ENCODE measurements at regions not wholly inside any gene's neighbourhood (a gene's known extent, or its start where the extent isn't known, plus 50 kb on each side); places are given as distances from the start of the nearest gene placed in this dataset.

- H3K9ac ChIP-seq (ENCODE audit: low read length): no peak overlapping the region
- intact Hi-C loops (cut with micrococcal nuclease): no loop called here
Observed at GRCh38 chr9:85368781-85369180, 373.0 kb downstream of the AGTPBP1 start.

GRCh38 chr9:85359161-85359560, 382.6 kb downstream of the AGTPBP1 start:
- no peak overlapping the region for H3K27ac ChIP-seq (ENCODE audit: low read length in 2 of 2)
- H3K4me2 ChIP-seq (replicated peaks; ENCODE audit: low read depth, low read length, poor library complexity, severe bottlenecking): no peak overlapping the region
- no peak overlapping the region for H3K4me3 ChIP-seq (ENCODE audit: control extremely low read depth in 1 of 5, extremely low read depth in 1 of 5, insufficient read depth in 1 of 5, low read depth in 2 of 5, low read length in 4 of 5)
- no peaks in the 10 kb centered on the region for H3K79me2 ChIP-seq (ENCODE audit: control insufficient read depth, insufficient read depth, low read length)
- DNase-seq: no peak
- CTCF ChIA-PET: no interaction called here
- no peaks in the 10 kb centered on the region for H4K20me1 ChIP-seq (ENCODE audit: control insufficient read depth, insufficient read depth, low read length, poor library complexity, severe bottlenecking)
- no peak overlapping the region for H2AFZ ChIP-seq (ENCODE audit: insufficient read depth, low read depth, low read length, poor library complexity, severe bottlenecking)
- Mint-ChIP-seq H3K4me3 (no peak overlapping the region), H3K4me1 (no peaks in the 10 kb centered on the region), H3K27ac (no peak overlapping the region), H3K9me3 (ENCODE audit: insufficient read depth) (no peaks in the 10 kb centered on the region), H3K27me3 (no peaks in the 10 kb centered on the region)
- H3K36me3 ChIP-seq (replicated peaks in 1 of 2; ENCODE audit: control extremely low read depth in 1 of 2, control insufficient read depth in 1 of 2, extremely low read depth in 1 of 2, insufficient read depth in 2 of 2, low read length in 1 of 2): no peaks in the 10 kb centered on the region
- 97% methylated on average over 5 of the region's 5 CpGs for WGBS (ENCODE audit: insufficient coverage)
- TF ChIP-seq CTCF (IDR thresholded peaks at IDR 0.05) (no peak), EZH2 (IDR thresholded peaks at IDR 0.05; ENCODE audit: borderline replicate concordance, insufficient read depth, low read depth, low read length, poor library complexity, severe bottlenecking) (no peak)
- H3K27me3 ChIP-seq (replicated peaks in 1 of 4; ENCODE audit: control extremely low read depth in 1 of 4, control insufficient read depth in 3 of 4, insufficient read depth in 4 of 4, low read length in 3 of 4): no peaks in the 10 kb centered on the region
- ATAC-seq (ENCODE audit: low read depth): no peak
- POLR2A ChIA-PET: no interaction called here
- no peak overlapping the region for H3K9ac ChIP-seq (ENCODE audit: low read length)
- peaks cover 0 to 5% (median 0%) of the 10 kb centered on the region in 3 donors for H3K9me3 ChIP-seq (ENCODE audit: control extremely low read depth in 1 of 3, control insufficient read depth in 2 of 3, insufficient read depth in 1 of 3, low read length in 2 of 3)
- no peaks in the 10 kb centered on the region for H3K4me1 ChIP-seq (ENCODE audit: control insufficient read depth in 2 of 2, insufficient read depth in 2 of 2, low read length in 2 of 2)
- intact Hi-C loops (cut with micrococcal nuclease): no loop called here

More at GRCh38 chr9:85368781-85369180, 373.0 kb downstream of the AGTPBP1 start:
- H3K79me2 ChIP-seq (ENCODE audit: control insufficient read depth, insufficient read depth, low read length): no peaks in the 10 kb centered on the region
- no peaks in the 10 kb centered on the region for H3K36me3 ChIP-seq (replicated peaks in 1 of 2; ENCODE audit: control extremely low read depth in 1 of 2, control insufficient read depth in 1 of 2, extremely low read depth in 1 of 2, insufficient read depth in 2 of 2, low read length in 1 of 2)
- H3K9me3 ChIP-seq (ENCODE audit: control extremely low read depth in 1 of 3, control insufficient read depth in 2 of 3, insufficient read depth in 1 of 3, low read length in 2 of 3): no peaks in the 10 kb centered on the region
- H3K4me3 Mint-ChIP-seq: no peak overlapping the region
- CTCF ChIA-PET: no interaction called here
- H3K4me3 ChIP-seq (ENCODE audit: control extremely low read depth in 1 of 5, extremely low read depth in 1 of 5, insufficient read depth in 1 of 5, low read depth in 2 of 5, low read length in 4 of 5): no peak overlapping the region
- no peaks in the 10 kb centered on the region for H3K4me1 ChIP-seq (ENCODE audit: control insufficient read depth in 2 of 2, insufficient read depth in 2 of 2, low read length in 2 of 2)
- H3K9me3 Mint-ChIP-seq (ENCODE audit: insufficient read depth): no peaks in the 10 kb centered on the region
- POLR2A ChIA-PET: no interaction called here
- no peak overlapping the region for H3K27ac ChIP-seq (ENCODE audit: low read length in 2 of 2)
- no peak overlapping the region for H3K4me2 ChIP-seq (replicated peaks; ENCODE audit: low read depth, low read length, poor library complexity, severe bottlenecking)
- no peak overlapping the region for H2AFZ ChIP-seq (ENCODE audit: insufficient read depth, low read depth, low read length, poor library complexity, severe bottlenecking)
- no peaks in the 10 kb centered on the region for H3K27me3 ChIP-seq (replicated peaks in 1 of 4; ENCODE audit: control extremely low read depth in 1 of 4, control insufficient read depth in 3 of 4, insufficient read depth in 4 of 4, low read length in 3 of 4)
- ATAC-seq (ENCODE audit: low read depth): no peak
- no peak overlapping the region for H3K27ac Mint-ChIP-seq
- WGBS (ENCODE audit: insufficient coverage): 56% methylated on average over 1 of the region's 1 CpG
- no peaks in the 10 kb centered on the region for H4K20me1 ChIP-seq (ENCODE audit: control insufficient read depth, insufficient read depth, low read length, poor library complexity, severe bottlenecking)
- no peak for DNase-seq
- TF ChIP-seq CTCF (IDR thresholded peaks at IDR 0.05): no peak
- TF ChIP-seq EZH2 (IDR thresholded peaks at IDR 0.05; ENCODE audit: borderline replicate concordance, insufficient read depth, low read depth, low read length, poor library complexity, severe bottlenecking): no peak
- no peaks in the 10 kb centered on the region for H3K27me3 Mint-ChIP-seq
- no peaks in the 10 kb centered on the region for H3K4me1 Mint-ChIP-seq

Measured in B cell (primary cell).